ENCODE measurements at regions not wholly inside any gene's neighbourhood (a gene's known extent, or its start where the extent isn't known, plus 50 kb on each side); places are given as distances from the start of the nearest gene placed in this dataset.

GRCh38 chr7:58316-58715 lies 134.1 kb upstream of the FAM20C start:
- TF ChIP-seq POLR2A (IDR thresholded peaks at IDR 0.05; ENCODE audit: low read length) (no peak), GATA1 (IDR thresholded peaks at IDR 0.05; ENCODE audit: low read depth, low read length) (no peak)
